PC-3 (cell line): ENCODE measurements at regions not wholly inside any gene's neighbourhood (a gene's known extent, or its start where the extent isn't known, plus 50 kb on each side); places are given as distances from the start of the nearest gene placed in this dataset.

Experiments
- ATAC-seq: fragments of 200-7000 bp; cut with Tn5 transposase; 2 replicates; pipeline ENCODE4 v1.9.1; 2020; ENCODE audit warnings: mild to moderate bottlenecking, moderate library complexity
- BruUV-seq: library from RNA; stranded (reverse); fragments of 400-500 nt; replicated peaks from 2 replicates; lab custom pipeline; 2021; lab: Mats Ljungman, UMichigan
- CTCF ChIA-PET: fragments of 300-600 bp; sonication (Branson Sonifier 250); formaldehyde crosslinking; loops from one replicate; lab custom pipeline; 2022; ENCODE audit warnings: antibody characterized with exemption; lab: Charles Lee
- POLR2A ChIA-PET: fragments of 300-600 bp; sonication (Branson Sonifier 250); formaldehyde crosslinking; loops from one replicate; lab custom pipeline; 2022; ENCODE audit warnings: antibody characterized with exemption; ENCODE audit not compliant: unreplicated experiment; lab: Charles Lee
- DNase-seq: peaks from one replicate; pipeline ENCODE4 v3.0.0-alpha.2; 2015
- H2AFZ ChIP-seq: fragments of 300-600 bp; sonication (generic); 2 replicates; pipeline ENCODE4 v1.6.0; 2016; ENCODE audit warnings: antibody characterized with exemption, low read length
- H3F3A ChIP-seq: fragments of 300-600 bp; sonication (generic); one replicate; pipeline ENCODE4 v1.6.0; 2017; ENCODE audit warnings: antibody characterized with exemption, low read length, control low read depth, mild to moderate bottlenecking; ENCODE audit not compliant: unreplicated experiment
- H3K27ac ChIP-seq: fragments of 300-600 bp; sonication (generic); 2 replicates; pipeline ENCODE4 v1.5.1; 2016; ENCODE audit warnings: mild to moderate bottlenecking, low read length
- H3K27me3 ChIP-seq: fragments of 300-600 bp; sonication (generic); 2 replicates; pipeline ENCODE4 v1.6.1; 2016; ENCODE audit warnings: low read length, mixed read lengths
- H3K36me3 ChIP-seq: fragments of 300-600 bp; sonication (generic); 2 replicates; pipeline ENCODE4 v1.6.1; 2016; ENCODE audit warnings: low read depth, mixed run types, low read length, mixed read lengths
- H3K4me1 ChIP-seq: fragments of 300-600 bp; sonication (generic); 2 replicates; pipeline ENCODE4 v1.5.1; 2016; ENCODE audit warnings: low read length; ENCODE audit not compliant: insufficient read depth
- H3K4me2 ChIP-seq: fragments of 300-600 bp; sonication (generic); 2 replicates; pipeline ENCODE4 v1.6.0; 2016; ENCODE audit warnings: low read length
- H3K4me3 ChIP-seq: fragments of 300-600 bp; sonication (generic); 2 replicates; pipeline ENCODE4 v1.5.1; 2016; ENCODE audit warnings: mild to moderate bottlenecking, low read length, mixed read lengths
- H3K79me2 ChIP-seq: fragments of 300-600 bp; sonication (generic); 2 replicates; pipeline ENCODE4 v1.6.1; 2017; ENCODE audit warnings: low read length, mixed read lengths
- H3K9ac ChIP-seq: fragments of 300-600 bp; sonication (generic); 2 replicates; pipeline ENCODE4 v1.6.0; 2016; ENCODE audit warnings: mild to moderate bottlenecking, low read length
- H3K9me2 ChIP-seq: fragments of 300-600 bp; sonication (generic); replicated peaks from 2 replicates; pipeline ENCODE4 v1.6.1; 2016; ENCODE audit warnings: mixed run types, low read length, mixed read lengths
- H3K9me3 ChIP-seq: fragments of 300-600 bp; sonication (generic); 2 replicates; pipeline ENCODE4 v1.6.1; 2016; ENCODE audit warnings: low read length, mixed read lengths
- H4K20me1 ChIP-seq: fragments of 300-600 bp; sonication (generic); 2 replicates; pipeline ENCODE4 v1.6.1; 2016; ENCODE audit warnings: low read length, mixed read lengths
- CTCF ChIP-seq: fragments of 300-600 bp; sonication (generic); conservative IDR thresholded peaks from 2 replicates; pipeline ENCODE4 v1.5.1; 2017; ENCODE audit warnings: antibody characterized with exemption, low read depth, mild to moderate bottlenecking, low read length
- EZH2 ChIP-seq: fragments of 300-600 bp; sonication (generic); IDR thresholded peaks from one replicate; pipeline ENCODE4 v1.6.1; 2017; ENCODE audit warnings: antibody characterized with exemption, mild to moderate bottlenecking, low read length; ENCODE audit not compliant: unreplicated experiment
- EZH2phosphoT487 ChIP-seq: fragments of 300-600 bp; sonication (generic); IDR thresholded peaks from 2 replicates; pipeline ENCODE4 v1.6.1; 2018; ENCODE audit warnings: mild to moderate bottlenecking, antibody characterized with exemption, low read length, borderline replicate concordance
- intact Hi-C: fragments of 100-400 bp; cut with micrococcal nuclease; formaldehyde crosslinking; loops from 2 replicates; pipeline ENCODE4 v1.9.0; 2023

GRCh38 chr1:104878203-104878909 lies 1128.7 kb downstream of the AMY1C start:
- ChIA-PET POLR2A (no interaction called here), CTCF (no interaction called here)
- no peak for DNase-seq
- no peak for ATAC-seq
- no peak overlapping the region for H2AFZ ChIP-seq
- H3K4me2 ChIP-seq: no peak overlapping the region
- no peaks in the 10 kb centered on the region for H3F3A ChIP-seq
- H3K27me3 ChIP-seq: no peaks in the 10 kb centered on the region
- no peaks in the 10 kb centered on the region for H3K4me1 ChIP-seq
- H3K4me3 ChIP-seq: no peak overlapping the region
- no peaks in the 10 kb centered on the region for H4K20me1 ChIP-seq
- H3K9ac ChIP-seq: no peak overlapping the region
- H3K9me2 ChIP-seq: no peaks in the 10 kb centered on the region
- H3K27ac ChIP-seq: no peak overlapping the region
- H3K79me2 ChIP-seq: no peaks in the 10 kb centered on the region
- no TSS peak for BruUV-seq
- TF ChIP-seq EZH2phosphoT487: no peak
- TF ChIP-seq EZH2: no peak
- TF ChIP-seq CTCF: no peak; the same call in 1 of the 2 replicates
- intact Hi-C loops: no loop called here
- no peaks in the 10 kb centered on the region for H3K9me3 ChIP-seq
- no peaks in the 10 kb centered on the region for H3K36me3 ChIP-seq

GRCh38 chr1:104884939-104885338 lies 1135.2 kb downstream of the AMY1C start:
- ATAC-seq: no peak
- Histone ChIP-seq H3K9ac (no peak overlapping the region), H2AFZ (no peak overlapping the region), H3K4me3 (no peak overlapping the region), H3K36me3 (no peaks in the 10 kb centered on the region), H3K27ac (no peak overlapping the region), H4K20me1 (no peaks in the 10 kb centered on the region), H3K9me3 (no peaks in the 10 kb centered on the region), H3K4me1 (no peaks in the 10 kb centered on the region), H3F3A (no peaks in the 10 kb centered on the region), H3K27me3 (no peaks in the 10 kb centered on the region), H3K9me2 (no peaks in the 10 kb centered on the region), H3K79me2 (no peaks in the 10 kb centered on the region), H3K4me2 (no peak overlapping the region)
- POLR2A ChIA-PET: no interaction called here
- TF ChIP-seq EZH2: no peak
- no peak for TF ChIP-seq EZH2phosphoT487
- TF ChIP-seq CTCF: no peak
- intact Hi-C loops: no loop called here
- CTCF ChIA-PET: no interaction called here
- no TSS peak for BruUV-seq
- DNase-seq: no peak

- TF ChIP-seq CTCF (no peak), EZH2 (no peak), EZH2phosphoT487 (no peak)
- Histone ChIP-seq H3K27me3 (no peaks in the 10 kb centered on the region), H3K9me3 (no peaks in the 10 kb centered on the region), H3K36me3 (no peaks in the 10 kb centered on the region), H3K4me2 (no peak overlapping the region), H3F3A (no peaks in the 10 kb centered on the region), H3K27ac (no peak overlapping the region), H3K4me3 (no peak overlapping the region), H2AFZ (no peak overlapping the region), H3K9ac (no peak overlapping the region), H4K20me1 (no peaks in the 10 kb centered on the region), H3K9me2 (no peaks in the 10 kb centered on the region), H3K79me2 (no peaks in the 10 kb centered on the region), H3K4me1 (no peaks in the 10 kb centered on the region)
- BruUV-seq: no TSS peak
- ChIA-PET POLR2A (no interaction called here), CTCF (no interaction called here)
- intact Hi-C loops: no loop called here
- ATAC-seq (no peak), DNase-seq (no peak)
Measured at GRCh38 chr1:104905322-104905721, 1155.6 kb downstream of the AMY1C start.
